B cell (primary cell): ENCODE measurements at regions not wholly inside any gene's neighbourhood (a gene's known extent, or its start where the extent isn't known, plus 50 kb on each side); places are given as distances from the start of the nearest gene placed in this dataset.

Source experiments
- CTCF ChIP-seq: fragments of 200-600 bp; IDR thresholded peaks from one replicate; pipeline ENCODE4 v1.8.0; 2022; ENCODE audit warnings: antibody characterized with exemption, mild to moderate bottlenecking
- EZH2 ChIP-seq: IDR thresholded peaks from 2 replicates; pipeline ENCODE4 v1.6.1; 2012; ENCODE audit warnings: borderline replicate concordance, low read depth, mild to moderate bottlenecking, moderate library complexity, low read length; ENCODE audit not compliant: insufficient read depth, poor library complexity, severe bottlenecking

- TF ChIP-seq EZH2, result no peak
- TF ChIP-seq CTCF, result no peak
Measured at GRCh38 chr12:80017261-80017870, 82.0 kb upstream of the OTOGL start.
